ENCODE measurements at regions not wholly inside any gene's neighbourhood (a gene's known extent, or its start where the extent isn't known, plus 50 kb on each side); places are given as distances from the start of the nearest gene placed in this dataset.
"Not testable (repeated sequence)": the region's sequence is repeated elsewhere in the genome, so short reads cannot be mapped to it uniquely, and the experiment has no call there.

DNA sequence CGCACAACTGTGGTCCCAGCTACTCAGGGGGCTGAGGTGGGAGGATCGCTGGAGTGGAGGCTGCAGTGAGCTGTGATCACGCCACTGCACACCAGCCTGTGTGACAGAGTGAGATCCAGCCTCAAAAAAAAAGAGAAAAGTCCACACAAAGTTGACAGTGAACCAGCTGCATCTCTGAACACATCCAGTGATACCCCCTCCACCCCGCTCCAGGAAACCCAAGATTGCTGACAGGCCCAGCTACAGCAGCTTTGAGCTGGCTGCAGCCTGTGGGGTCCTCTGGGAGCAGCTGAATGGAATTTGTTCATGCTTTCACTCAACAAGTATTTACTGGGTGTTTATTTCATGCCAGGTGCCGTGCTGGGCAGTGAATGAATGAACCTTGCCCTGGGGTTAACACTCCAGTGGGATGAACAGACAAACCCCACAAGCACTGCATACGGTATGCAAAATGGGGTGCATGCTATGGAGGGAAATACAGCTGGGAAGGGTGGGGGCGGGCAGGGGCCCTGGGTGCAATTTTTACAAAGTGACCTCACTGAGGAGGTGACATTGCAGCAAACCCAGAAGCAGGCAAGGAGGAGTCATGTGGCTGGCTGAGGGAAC, 170.9 kb downstream of the GOSR1 start:
- not testable (repeated sequence) for H3K4me3 Mint-ChIP-seq; H3K9me3 Mint-ChIP-seq; H3K36me3 Mint-ChIP-seq (ENCODE audit: low read depth); H3K27ac Mint-ChIP-seq; H3K27me3 Mint-ChIP-seq (ENCODE audit: low read depth); H3K4me1 Mint-ChIP-seq

GRCh38 chr17:30645875-30646274, 168.7 kb downstream of the GOSR1 start:
- H3K4me3 Mint-ChIP-seq: peak overlapping the region in 2 of 3 experiments; percentile 27 to 37
- not testable (repeated sequence) for H3K27ac Mint-ChIP-seq, H3K4me1 Mint-ChIP-seq

DNA sequence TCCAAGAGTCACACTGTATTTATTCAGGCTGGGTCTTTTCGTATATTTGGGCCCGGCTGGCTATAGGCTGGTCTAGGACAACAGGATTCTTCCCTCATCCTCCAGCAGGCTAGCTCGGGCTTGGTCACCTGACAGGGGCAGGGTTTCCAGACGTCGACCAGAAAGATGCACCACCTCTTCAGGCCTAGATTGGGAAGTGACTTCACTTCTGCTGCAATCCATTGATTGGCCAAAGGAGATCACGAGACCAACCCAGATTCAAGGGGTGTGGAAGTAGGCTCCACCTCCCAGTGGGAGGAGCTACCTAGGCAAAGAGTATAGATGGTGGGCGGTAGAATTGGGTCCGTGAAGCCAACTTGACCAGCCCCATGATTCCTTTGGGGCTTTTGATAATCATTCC, 167.5 kb downstream of the GOSR1 start:
- H3K27me3 Mint-ChIP-seq (ENCODE audit: low read depth); H3K9me3 Mint-ChIP-seq; H3K27ac Mint-ChIP-seq; H3K36me3 Mint-ChIP-seq (ENCODE audit: low read depth); H3K4me3 Mint-ChIP-seq; H3K4me1 Mint-ChIP-seq: not testable (repeated sequence)

More at GRCh38 chr17:30645875-30646274, 168.7 kb downstream of the GOSR1 start:
- not testable (repeated sequence) for H3K27me3 Mint-ChIP-seq (ENCODE audit: low read depth); H3K9me3 Mint-ChIP-seq; H3K36me3 Mint-ChIP-seq (ENCODE audit: low read depth)

DNA sequence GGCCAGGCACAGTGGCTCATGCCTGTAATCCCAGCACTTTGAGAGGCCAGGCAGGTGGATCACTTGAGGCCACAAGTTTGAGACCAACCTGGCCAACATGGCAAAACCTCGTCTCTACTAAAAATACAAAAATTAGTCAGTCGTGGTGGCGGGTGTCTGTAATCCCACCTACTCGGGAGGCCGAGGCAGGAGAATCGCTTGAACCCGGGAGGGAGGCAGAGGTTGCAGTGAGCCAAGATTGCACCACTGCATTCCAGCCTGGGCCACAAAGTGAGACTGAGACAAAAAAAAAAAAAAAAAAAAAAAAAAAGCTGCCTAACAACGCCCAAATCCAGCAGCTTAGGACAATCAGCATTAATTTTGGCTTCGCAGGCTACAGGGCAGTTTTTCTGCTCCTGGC, 167.1 kb downstream of the GOSR1 start:
- not testable (repeated sequence) for H3K27ac Mint-ChIP-seq, H3K9me3 Mint-ChIP-seq

GRCh38 chr17:30641428-30641827, 164.2 kb downstream of the GOSR1 start:
- not testable (repeated sequence) for H3K9me3 Mint-ChIP-seq; H3K4me3 Mint-ChIP-seq; H3K27me3 Mint-ChIP-seq (ENCODE audit: low read depth); H3K36me3 Mint-ChIP-seq (ENCODE audit: low read depth); H3K4me1 Mint-ChIP-seq; H3K27ac Mint-ChIP-seq

More for the DNA sequence above, 167.1 kb downstream of the GOSR1 start:
- H3K27me3 Mint-ChIP-seq (ENCODE audit: low read depth); H3K36me3 Mint-ChIP-seq (ENCODE audit: low read depth); H3K4me1 Mint-ChIP-seq; H3K4me3 Mint-ChIP-seq: not testable (repeated sequence)

GRCh38 chr17:30639391-30639790, 162.2 kb downstream of the GOSR1 start:
- not testable (repeated sequence) for H3K4me1 Mint-ChIP-seq

DNA sequence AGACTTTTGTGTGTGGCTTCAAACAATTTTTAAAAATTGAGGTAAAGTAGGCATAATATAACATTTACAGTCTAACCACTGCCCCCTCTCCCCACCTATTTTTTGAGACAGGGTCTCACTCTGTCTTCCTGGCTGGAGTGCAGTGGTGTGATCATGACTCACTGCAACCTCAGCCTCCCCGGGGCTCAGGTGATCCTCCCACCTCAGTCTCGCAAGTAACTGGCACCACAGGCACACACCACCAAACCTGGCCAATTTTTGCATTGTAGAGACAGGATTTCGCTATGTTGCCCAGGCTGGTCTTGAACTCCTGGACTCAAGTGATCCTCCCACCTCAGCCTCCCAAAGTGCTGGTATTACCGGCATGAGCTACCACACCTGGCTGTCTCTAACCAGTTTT, 161.8 kb downstream of the GOSR1 start:
- H3K27me3 Mint-ChIP-seq (ENCODE audit: low read depth); H3K27ac Mint-ChIP-seq; H3K36me3 Mint-ChIP-seq (ENCODE audit: low read depth); H3K4me3 Mint-ChIP-seq; H3K9me3 Mint-ChIP-seq; H3K4me1 Mint-ChIP-seq: not testable (repeated sequence)

More at GRCh38 chr17:30639391-30639790, 162.2 kb downstream of the GOSR1 start:
- not testable (repeated sequence) for H3K9me3 Mint-ChIP-seq; H3K27ac Mint-ChIP-seq; H3K36me3 Mint-ChIP-seq (ENCODE audit: low read depth); H3K27me3 Mint-ChIP-seq (ENCODE audit: low read depth); H3K4me3 Mint-ChIP-seq

DNA sequence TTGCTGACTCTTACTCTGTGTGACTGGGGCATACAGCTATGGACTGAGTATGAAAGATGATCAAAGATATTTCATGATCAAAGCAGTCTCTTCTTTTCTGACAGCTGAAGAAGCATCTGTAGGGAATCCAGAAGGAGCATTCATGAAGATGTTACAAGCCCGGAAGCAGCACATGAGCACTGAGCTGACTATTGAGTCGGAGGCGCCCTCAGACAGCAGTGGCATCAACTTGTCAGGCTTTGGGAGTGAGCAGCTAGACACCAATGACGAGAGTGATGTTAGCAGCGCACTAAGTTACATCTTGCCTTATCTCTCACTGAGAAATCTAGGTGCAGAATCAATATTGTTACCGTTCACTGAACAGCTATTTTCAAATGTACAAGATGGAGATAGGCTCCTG, 154.4 kb downstream of the GOSR1 start:
- not testable (repeated sequence) for H3K4me3 Mint-ChIP-seq; H3K9me3 Mint-ChIP-seq; H3K4me1 Mint-ChIP-seq; H3K27ac Mint-ChIP-seq; H3K27me3 Mint-ChIP-seq (ENCODE audit: low read depth)
- peaks cover 14% of the 10 kb centered on the region for H3K36me3 Mint-ChIP-seq (ENCODE audit: low read depth)

GRCh38 chr17:30625380-30625779, 148.2 kb downstream of the GOSR1 start:
- H3K36me3 Mint-ChIP-seq (ENCODE audit: low read depth): peaks cover 17% of the 10 kb centered on the region
- not testable (repeated sequence) for H3K9me3 Mint-ChIP-seq; H3K4me1 Mint-ChIP-seq; H3K4me3 Mint-ChIP-seq; H3K27me3 Mint-ChIP-seq (ENCODE audit: low read depth); H3K27ac Mint-ChIP-seq

- not testable (repeated sequence) for H3K27ac Mint-ChIP-seq; H3K27me3 Mint-ChIP-seq (ENCODE audit: low read depth); H3K9me3 Mint-ChIP-seq; H3K4me3 Mint-ChIP-seq; H3K4me1 Mint-ChIP-seq
- peaks cover 17% of the 10 kb centered on the region for H3K36me3 Mint-ChIP-seq (ENCODE audit: low read depth)
Measured at GRCh38 chr17:30624180-30624579, 147.0 kb downstream of the GOSR1 start.

DNA sequence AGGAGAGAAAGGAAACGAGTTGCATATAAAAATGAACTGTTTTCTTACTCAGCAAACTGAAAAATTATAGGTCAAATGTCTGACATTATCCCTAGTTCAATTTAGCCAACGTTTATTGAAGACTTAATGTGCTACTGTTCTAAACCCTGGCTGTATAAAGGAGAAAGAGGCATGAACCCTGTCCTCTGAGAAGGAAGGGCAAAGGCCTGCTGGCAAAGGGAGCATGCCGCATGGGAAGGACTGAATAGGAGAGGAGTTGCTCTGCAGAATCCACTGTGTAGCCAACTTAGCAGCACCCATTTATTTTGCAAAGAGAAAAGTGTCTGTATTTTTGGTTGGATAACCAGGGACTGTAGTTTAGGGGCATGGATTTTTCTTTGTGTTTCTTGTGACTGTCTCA, 132.5 kb downstream of the GOSR1 start:
- not testable (repeated sequence) for H3K9me3 Mint-ChIP-seq; H3K4me1 Mint-ChIP-seq; H3K4me3 Mint-ChIP-seq; H3K27ac Mint-ChIP-seq; H3K27me3 Mint-ChIP-seq (ENCODE audit: low read depth); H3K36me3 Mint-ChIP-seq (ENCODE audit: low read depth)

- Mint-ChIP-seq H3K27me3 (ENCODE audit: low read depth) (no peaks in the 10 kb centered on the region), H3K4me3 (no peak overlapping the region), H3K4me1 (peaks cover 22% of the 10 kb centered on the region), H3K27ac (no peak overlapping the region), H3K36me3 (ENCODE audit: low read depth) (no peaks in the 10 kb centered on the region), H3K9me3 (no peaks in the 10 kb centered on the region)
- TF ChIP-seq, protein P1, sequence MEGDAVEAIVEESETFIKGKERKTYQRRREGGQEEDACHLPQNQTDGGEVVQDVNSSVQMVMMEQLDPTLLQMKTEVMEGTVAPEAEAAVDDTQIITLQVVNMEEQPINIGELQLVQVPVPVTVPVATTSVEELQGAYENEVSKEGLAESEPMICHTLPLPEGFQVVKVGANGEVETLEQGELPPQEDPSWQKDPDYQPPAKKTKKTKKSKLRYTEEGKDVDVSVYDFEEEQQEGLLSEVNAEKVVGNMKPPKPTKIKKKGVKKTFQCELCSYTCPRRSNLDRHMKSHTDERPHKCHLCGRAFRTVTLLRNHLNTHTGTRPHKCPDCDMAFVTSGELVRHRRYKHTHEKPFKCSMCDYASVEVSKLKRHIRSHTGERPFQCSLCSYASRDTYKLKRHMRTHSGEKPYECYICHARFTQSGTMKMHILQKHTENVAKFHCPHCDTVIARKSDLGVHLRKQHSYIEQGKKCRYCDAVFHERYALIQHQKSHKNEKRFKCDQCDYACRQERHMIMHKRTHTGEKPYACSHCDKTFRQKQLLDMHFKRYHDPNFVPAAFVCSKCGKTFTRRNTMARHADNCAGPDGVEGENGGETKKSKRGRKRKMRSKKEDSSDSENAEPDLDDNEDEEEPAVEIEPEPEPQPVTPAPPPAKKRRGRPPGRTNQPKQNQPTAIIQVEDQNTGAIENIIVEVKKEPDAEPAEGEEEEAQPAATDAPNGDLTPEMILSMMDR (IDR thresholded peaks at IDR 0.05; ENCODE audit: unreplicated experiment in 3 of 3): no peak
Measured at GRCh38 chr17:30605523-30605922, 128.3 kb downstream of the GOSR1 start.

Measured in nephron (organoid).